ENCODE measurements at regions not wholly inside any gene's neighbourhood (a gene's known extent, or its start where the extent isn't known, plus 50 kb on each side); places are given as distances from the start of the nearest gene placed in this dataset.

GRCh38 chr12:46508651-46509050, 136.1 kb upstream of the SLC38A2 start:
- DNase-seq (ENCODE audit: low read depth), result no peak
- H3K4me3 ChIP-seq (ENCODE audit: low read depth, low read length), result no peak overlapping the region
- TF ChIP-seq POLR2A (IDR thresholded peaks at IDR 0.05; ENCODE audit: extremely low read depth, insufficient read length) (no peak), MYC (IDR thresholded peaks at IDR 0.05; ENCODE audit: low read depth, low read length) (no peak), MAX (IDR thresholded peaks at IDR 0.05; ENCODE audit: low read depth, low read length) (no peak)
- TF ChIP-seq, protein P1, sequence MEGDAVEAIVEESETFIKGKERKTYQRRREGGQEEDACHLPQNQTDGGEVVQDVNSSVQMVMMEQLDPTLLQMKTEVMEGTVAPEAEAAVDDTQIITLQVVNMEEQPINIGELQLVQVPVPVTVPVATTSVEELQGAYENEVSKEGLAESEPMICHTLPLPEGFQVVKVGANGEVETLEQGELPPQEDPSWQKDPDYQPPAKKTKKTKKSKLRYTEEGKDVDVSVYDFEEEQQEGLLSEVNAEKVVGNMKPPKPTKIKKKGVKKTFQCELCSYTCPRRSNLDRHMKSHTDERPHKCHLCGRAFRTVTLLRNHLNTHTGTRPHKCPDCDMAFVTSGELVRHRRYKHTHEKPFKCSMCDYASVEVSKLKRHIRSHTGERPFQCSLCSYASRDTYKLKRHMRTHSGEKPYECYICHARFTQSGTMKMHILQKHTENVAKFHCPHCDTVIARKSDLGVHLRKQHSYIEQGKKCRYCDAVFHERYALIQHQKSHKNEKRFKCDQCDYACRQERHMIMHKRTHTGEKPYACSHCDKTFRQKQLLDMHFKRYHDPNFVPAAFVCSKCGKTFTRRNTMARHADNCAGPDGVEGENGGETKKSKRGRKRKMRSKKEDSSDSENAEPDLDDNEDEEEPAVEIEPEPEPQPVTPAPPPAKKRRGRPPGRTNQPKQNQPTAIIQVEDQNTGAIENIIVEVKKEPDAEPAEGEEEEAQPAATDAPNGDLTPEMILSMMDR (IDR thresholded peaks at IDR 0.05; ENCODE audit: low read depth, low read length), result no peak

DNA sequence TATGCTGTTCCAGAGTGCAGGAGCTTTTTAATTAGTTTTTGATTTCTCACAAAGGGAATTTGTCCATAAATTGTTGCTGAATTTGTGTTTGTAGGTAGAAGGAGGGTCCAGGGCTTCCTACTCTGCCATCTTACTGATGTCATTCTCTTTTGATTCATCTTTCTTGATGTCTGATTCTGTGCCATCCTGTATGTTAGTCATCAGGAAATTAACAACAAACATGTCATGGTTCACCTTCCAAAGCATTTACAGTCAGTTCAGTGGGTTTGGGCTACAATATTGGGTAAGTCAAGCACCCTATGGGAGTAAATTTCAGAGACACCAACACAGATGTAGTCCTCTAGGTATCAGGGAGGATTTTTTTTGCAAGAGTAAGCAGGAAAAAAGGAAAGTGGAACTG, 135.2 kb upstream of the SLC38A2 start:
- H3K4me3 ChIP-seq (ENCODE audit: low read depth, low read length), result no peak overlapping the region
- DNase-seq (ENCODE audit: low read depth), result no peak
- TF ChIP-seq MAX (IDR thresholded peaks at IDR 0.05; ENCODE audit: low read depth, low read length) (no peak), MYC (IDR thresholded peaks at IDR 0.05; ENCODE audit: low read depth, low read length) (no peak), POLR2A (IDR thresholded peaks at IDR 0.05; ENCODE audit: extremely low read depth, insufficient read length) (no peak)
- TF ChIP-seq, protein P1 (IDR thresholded peaks at IDR 0.05; ENCODE audit: low read depth, low read length), result no peak

- TF ChIP-seq MAX (IDR thresholded peaks at IDR 0.05; ENCODE audit: low read depth, low read length) (no peak), POLR2A (IDR thresholded peaks at IDR 0.05; ENCODE audit: extremely low read depth, insufficient read length) (no peak), MYC (IDR thresholded peaks at IDR 0.05; ENCODE audit: low read depth, low read length) (no peak)
- TF ChIP-seq, protein P1 (IDR thresholded peaks at IDR 0.05; ENCODE audit: low read depth, low read length), result no peak
- no peak overlapping the region for H3K4me3 ChIP-seq (ENCODE audit: low read depth, low read length)
- DNase-seq (ENCODE audit: low read depth), result no peak
Observed at GRCh38 chr12:46506961-46507360, 134.4 kb upstream of the SLC38A2 start.

DNA sequence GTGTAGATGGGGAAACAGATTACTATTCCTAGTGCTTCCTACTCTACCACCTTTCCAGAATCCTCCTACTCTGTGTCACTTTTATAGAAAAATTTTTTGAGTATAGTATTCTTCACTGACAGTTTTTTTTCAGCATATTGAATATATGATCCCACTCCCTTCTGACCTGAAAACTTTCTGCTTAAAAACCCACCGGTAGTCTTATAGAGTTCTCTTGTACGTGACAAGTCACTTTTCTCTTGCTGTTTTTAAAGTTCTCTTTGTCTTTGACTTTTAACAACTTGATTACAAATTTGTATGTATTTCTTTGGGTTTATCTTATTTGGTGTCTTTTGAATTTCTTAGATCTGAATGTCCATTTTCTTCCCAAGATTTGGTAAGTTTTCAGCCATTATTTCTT, 133.6 kb upstream of the SLC38A2 start:
- TF ChIP-seq POLR2A (IDR thresholded peaks at IDR 0.05; ENCODE audit: extremely low read depth, insufficient read length), result no peak
- DNase-seq (ENCODE audit: low read depth), result no peak
- no peak overlapping the region for H3K4me3 ChIP-seq (ENCODE audit: low read depth, low read length)

- no peak for DNase-seq (ENCODE audit: low read depth)
- TF ChIP-seq MAX (IDR thresholded peaks at IDR 0.05; ENCODE audit: low read depth, low read length) (no peak), POLR2A (IDR thresholded peaks at IDR 0.05; ENCODE audit: extremely low read depth, insufficient read length) (no peak), MYC (IDR thresholded peaks at IDR 0.05; ENCODE audit: low read depth, low read length) (no peak)
- TF ChIP-seq, protein P1 (IDR thresholded peaks at IDR 0.05; ENCODE audit: low read depth, low read length), result no peak
- H3K4me3 ChIP-seq (ENCODE audit: low read depth, low read length), result no peak overlapping the region
Observed at GRCh38 chr12:46504494-46504893, 131.9 kb upstream of the SLC38A2 start.

DNA sequence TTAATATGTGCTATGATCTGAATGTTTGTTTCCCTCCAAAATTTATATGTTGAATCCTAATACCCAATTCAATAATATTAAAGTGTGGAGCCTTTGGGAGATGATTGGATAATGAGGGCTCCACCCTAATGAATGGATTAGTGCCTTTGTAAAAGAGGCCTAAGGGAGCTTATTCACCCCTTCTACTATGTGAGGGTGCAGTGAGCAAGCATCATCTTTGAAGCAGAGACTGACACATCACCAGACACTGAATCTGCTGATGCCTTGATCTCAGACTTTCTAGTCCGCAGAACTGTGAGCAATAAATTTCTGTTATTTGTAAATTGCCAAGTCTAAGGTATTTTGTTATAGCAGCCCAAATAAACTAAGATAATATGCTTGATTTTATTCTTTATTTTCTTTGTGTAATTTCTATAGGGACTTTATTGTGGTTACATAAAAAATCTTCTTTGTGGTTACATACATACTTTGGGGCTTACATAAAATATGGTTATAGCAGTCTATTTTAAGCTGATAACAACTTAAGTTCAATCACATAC, 131.1 kb upstream of the SLC38A2 start:
- no peak for DNase-seq (ENCODE audit: low read depth)
- TF ChIP-seq, protein P1 (IDR thresholded peaks at IDR 0.05; ENCODE audit: low read depth, low read length), result no peak
- TF ChIP-seq MAX (IDR thresholded peaks at IDR 0.05; ENCODE audit: low read depth, low read length) (no peak), MYC (IDR thresholded peaks at IDR 0.05; ENCODE audit: low read depth, low read length) (no peak), POLR2A (IDR thresholded peaks at IDR 0.05; ENCODE audit: extremely low read depth, insufficient read length) (no peak)
- H3K4me3 ChIP-seq (ENCODE audit: low read depth, low read length), result no peak overlapping the region

Measured in NB4 (cell line).